ENCODE measurements at regions not wholly inside any gene's neighbourhood (a gene's known extent, or its start where the extent isn't known, plus 50 kb on each side); places are given as distances from the start of the nearest gene placed in this dataset.

- H3K27ac ChIP-seq: no peak overlapping the region
- no peaks in the 10 kb centered on the region for H3K27me3 ChIP-seq
- DNase-seq (ENCODE audit: low spot score in 2 of 2): no peak
- TF ChIP-seq CTCF (IDR thresholded peaks at IDR 0.05) (peak in 2 of 5 experiments; percentile 8 to 21), EP300 (IDR thresholded peaks at IDR 0.05) (no peak), POLR2A (IDR thresholded peaks at IDR 0.05) (no peak)
- WGBS, 2 donors: 43 to 47% methylated on average over 2 of the region's 2 CpGs
- no peaks in the 10 kb centered on the region for H3K4me1 ChIP-seq
- H3K9me3 ChIP-seq: no peaks in the 10 kb centered on the region
- no peaks in the 10 kb centered on the region for H3K36me3 ChIP-seq
- H3K4me3 ChIP-seq: no peak overlapping the region
Observed at GRCh38 chr7:142669074-142669654, 80.1 kb upstream of the PRSS1 start.

GRCh38 chr7:142668495-142668894 is 80.8 kb upstream of the PRSS1 start:
- no peaks in the 10 kb centered on the region for H3K27me3 ChIP-seq
- no peaks in the 10 kb centered on the region for H3K4me1 ChIP-seq
- DNase-seq (ENCODE audit: low spot score in 2 of 2): no peak
- H3K36me3 ChIP-seq: no peaks in the 10 kb centered on the region
- TF ChIP-seq CTCF (IDR thresholded peaks at IDR 0.05) (no peak), POLR2A (IDR thresholded peaks at IDR 0.05) (no peak), EP300 (IDR thresholded peaks at IDR 0.05) (no peak)
- no peak overlapping the region for H3K27ac ChIP-seq
- H3K9me3 ChIP-seq: no peaks in the 10 kb centered on the region
- 33 to 45% methylated on average over 4 of the region's 4 CpGs for WGBS, 2 donors
- H3K4me3 ChIP-seq: no peak overlapping the region

- Histone ChIP-seq H3K36me3 (no peaks in the 10 kb centered on the region), H3K27ac (peak overlapping the region in 3 of 4 donors; percentile 27 to 71 (median 67)), H3K27me3 (no peaks in the 10 kb centered on the region), H3K4me3 (no peak overlapping the region), H3K4me1 (no peaks in the 10 kb centered on the region), H3K9me3 (no peaks in the 10 kb centered on the region)
- no peak for DNase-seq (ENCODE audit: low spot score in 2 of 2)
- TF ChIP-seq CTCF (IDR thresholded peaks at IDR 0.05) (no peak), EP300 (IDR thresholded peaks at IDR 0.05) (peak in 1 of 2 donors; percentile 50)
- 38 to 41% methylated on average over 1 of the region's 1 CpG for WGBS, 2 donors
Observed at GRCh38 chr7:142657376-142657775, 91.9 kb upstream of the PRSS1 start.

- no peaks in the 10 kb centered on the region for H3K36me3 ChIP-seq
- H3K27me3 ChIP-seq: no peaks in the 10 kb centered on the region
- WGBS, 2 donors: 56 to 74% methylated on average over 2 to 5 of the region's 5 CpGs
- H3K4me1 ChIP-seq: no peaks in the 10 kb centered on the region
- H3K4me3 ChIP-seq: no peak overlapping the region
- TF ChIP-seq POLR2A (IDR thresholded peaks at IDR 0.05) (no peak), CTCF (IDR thresholded peaks at IDR 0.05) (no peak), EP300 (IDR thresholded peaks at IDR 0.05) (no peak)
- no peaks in the 10 kb centered on the region for H3K9me3 ChIP-seq
- DNase-seq (ENCODE audit: low spot score in 2 of 2): no peak
- H3K27ac ChIP-seq: peak overlapping the region in 2 of 4 donors; percentile 55 to 64
Observed at GRCh38 chr7:142654398-142654797, 94.9 kb upstream of the PRSS1 start.

- Histone ChIP-seq H3K9me3 (no peaks in the 10 kb centered on the region), H3K4me1 (no peaks in the 10 kb centered on the region), H3K27ac (no peak overlapping the region), H3K27me3 (no peaks in the 10 kb centered on the region), H3K4me3 (no peak overlapping the region), H3K36me3 (no peaks in the 10 kb centered on the region)
- 97 to 100% methylated on average over 1 of the region's 1 CpG for WGBS, 2 donors
- TF ChIP-seq POLR2A (IDR thresholded peaks at IDR 0.05) (no peak), EP300 (IDR thresholded peaks at IDR 0.05) (no peak), CTCF (IDR thresholded peaks at IDR 0.05) (no peak)
- DNase-seq (ENCODE audit: low spot score in 2 of 2): no peak
Observed at GRCh38 chr7:142647749-142648148, 101.5 kb upstream of the PRSS1 start.

Measured in tibial nerve (tissue), 4 donors.